Parathyroid adenoma (tissue), 2 donors: ENCODE measurements at regions not wholly inside any gene's neighbourhood (a gene's known extent, or its start where the extent isn't known, plus 50 kb on each side); places are given as distances from the start of the nearest gene placed in this dataset.

Source experiments
- H2AFZ ChIP-seq: fragments of 300-600 bp; sonication (generic); one replicate; pipeline ENCODE4 v1.7.0; 2017; ENCODE audit warnings: antibody characterized with exemption, mild to moderate bottlenecking
- H3K27ac ChIP-seq: fragments of 300-600 bp; sonication (generic); one replicate; pipeline ENCODE4 v1.7.0; 2017
- H3K27me3 ChIP-seq: fragments of 300-600 bp; sonication (generic); one replicate; pipeline ENCODE4 v1.7.0; 2017; ENCODE audit warnings: low read length; ENCODE audit not compliant: control insufficient read depth, insufficient read depth
- H3K36me3 ChIP-seq: fragments of 300-600 bp; sonication (generic); one replicate; pipeline ENCODE4 v1.7.0; 2017; ENCODE audit warnings: low read length; ENCODE audit not compliant: control insufficient read depth, insufficient read depth
- H3K4me1 ChIP-seq: fragments of 300-600 bp; sonication (generic); one replicate; pipeline ENCODE4 v1.7.0; 2017; ENCODE audit warnings: control low read depth
- H3K4me2 ChIP-seq: fragments of 300-600 bp; sonication (generic); one replicate; pipeline ENCODE4 v1.7.0; 2017; ENCODE audit warnings: low read length
- H3K4me3 ChIP-seq: fragments of 300-600 bp; sonication (generic); one replicate; pipeline ENCODE4 v1.7.0; 2017; ENCODE audit warnings: low read depth, low read length
- H3K79me2 ChIP-seq: fragments of 300-600 bp; sonication (generic); one replicate; pipeline ENCODE4 v1.7.0; 2017; ENCODE audit warnings: control low read depth
- H3K9ac ChIP-seq: fragments of 300-600 bp; sonication (generic); one replicate; pipeline ENCODE4 v1.7.0; 2017; ENCODE audit warnings: mild to moderate bottlenecking
- H3K9me3 ChIP-seq: fragments of 300-600 bp; sonication (generic); one replicate; pipeline ENCODE4 v1.7.0; 2017; ENCODE audit warnings: low read length; ENCODE audit not compliant: control insufficient read depth
- CTCF ChIP-seq: fragments of 300-600 bp; sonication (generic); IDR thresholded peaks from one replicate; pipeline ENCODE4 v1.7.0; 2017; ENCODE audit warnings: antibody characterized with exemption, mild to moderate bottlenecking
- donor health status: primary hyperparathyroidism.

GRCh38 chr4:96685691-96686090 lies 845.8 kb downstream of the PDHA2 start:
- Histone ChIP-seq H3K27me3 (no peaks in the 10 kb centered on the region), H3K79me2 (no peaks in the 10 kb centered on the region), H3K9me3 (no peaks in the 10 kb centered on the region), H3K4me3 (no peak overlapping the region), H3K4me1 (no peaks in the 10 kb centered on the region), H3K36me3 (no peaks in the 10 kb centered on the region), H3K4me2 (no peak overlapping the region), H2AFZ (no peak overlapping the region), H3K27ac (no peak overlapping the region), H3K9ac (no peak overlapping the region)
- no peak for TF ChIP-seq CTCF

GRCh38 chr4:96691521-96691920 lies 851.6 kb downstream of the PDHA2 start:
- Histone ChIP-seq H3K27me3 (no peaks in the 10 kb centered on the region), H3K27ac (no peak overlapping the region), H3K4me3 (no peak overlapping the region), H3K9me3 (no peaks in the 10 kb centered on the region), H3K79me2 (no peaks in the 10 kb centered on the region), H2AFZ (no peak overlapping the region), H3K9ac (no peak overlapping the region), H3K4me1 (no peaks in the 10 kb centered on the region), H3K4me2 (no peak overlapping the region), H3K36me3 (no peaks in the 10 kb centered on the region)
- TF ChIP-seq CTCF, result no peak

- Histone ChIP-seq H2AFZ (no peak overlapping the region), H3K79me2 (no peaks in the 10 kb centered on the region), H3K36me3 (no peaks in the 10 kb centered on the region), H3K4me1 (no peaks in the 10 kb centered on the region), H3K4me2 (no peak overlapping the region), H3K9me3 (no peaks in the 10 kb centered on the region), H3K27ac (no peak overlapping the region), H3K4me3 (no peak overlapping the region), H3K9ac (no peak overlapping the region), H3K27me3 (no peaks in the 10 kb centered on the region)
- no peak for TF ChIP-seq CTCF
These were observed 858.9 kb downstream of the PDHA2 start for GRCh38 chr4:96698831-96699230.

GRCh38 chr4:96703265-96703664 lies 863.4 kb downstream of the PDHA2 start:
- Histone ChIP-seq H3K79me2 (no peaks in the 10 kb centered on the region), H3K4me2 (no peak overlapping the region), H2AFZ (no peak overlapping the region), H3K36me3 (no peaks in the 10 kb centered on the region), H3K4me1 (no peaks in the 10 kb centered on the region), H3K27me3 (no peaks in the 10 kb centered on the region), H3K27ac (no peak overlapping the region), H3K9me3 (no peaks in the 10 kb centered on the region), H3K4me3 (no peak overlapping the region), H3K9ac (no peak overlapping the region)
- no peak for TF ChIP-seq CTCF

- H3K27ac ChIP-seq, result no peak overlapping the region
- H3K36me3 ChIP-seq, result no peaks in the 10 kb centered on the region
- no peak overlapping the region for H3K4me3 ChIP-seq
- no peak overlapping the region for H3K9ac ChIP-seq
- no peak overlapping the region for H3K4me2 ChIP-seq
- no peaks in the 10 kb centered on the region for H3K27me3 ChIP-seq
- TF ChIP-seq CTCF, result no peak
- H3K4me1 ChIP-seq, result no peaks in the 10 kb centered on the region
- H3K79me2 ChIP-seq, result no peaks in the 10 kb centered on the region
- no peak overlapping the region for H2AFZ ChIP-seq
- no peaks in the 10 kb centered on the region for H3K9me3 ChIP-seq
These were observed 868.9 kb downstream of the PDHA2 start for GRCh38 chr4:96708766-96709165.
